Thoracic aorta (tissue), 2 donors: ENCODE measurements at regions not wholly inside any gene's neighbourhood (a gene's known extent, or its start where the extent isn't known, plus 50 kb on each side); places are given as distances from the start of the nearest gene placed in this dataset.

Experiments used
- ATAC-seq: fragments of 150-250 bp; one replicate; pipeline ENCODE4 v1.8.0; 2017; ENCODE audit warnings: low read depth; ENCODE audit not compliant: insufficient number of reproducible peaks, low FRiP score
- DNase-seq: peaks from one replicate; pipeline ENCODE4 v3.0.0-alpha.2; 2020; ENCODE audit warnings: low spot score
- H3K27ac ChIP-seq, 2 donors: fragments of 200-600 bp; sonication (generic); 1 replicate in 1 of 2; 2 replicates in 1 of 2; pipeline ENCODE4 v1.5.1; 2016; ENCODE audit warnings: mild to moderate bottlenecking in 2 of 2, moderate library complexity in 2 of 2
- H3K27me3 ChIP-seq: fragments of 200-600 bp; sonication (generic); replicated peaks from 2 replicates; pipeline ENCODE4 v1.6.0; 2016; ENCODE audit warnings: mild to moderate bottlenecking; ENCODE audit not compliant: insufficient read depth
- H3K36me3 ChIP-seq: fragments of 200-600 bp; sonication (generic); one replicate; pipeline ENCODE4 v1.5.1; 2016
- H3K4me1 ChIP-seq, 2 donors: fragments of 200-600 bp; sonication (generic); 1 replicate in 1 of 2; 2 replicates in 1 of 2; pipeline versions ENCODE4 v1.5.1 to v1.6.0; 2016; ENCODE audit warnings: low read depth in 2 of 2, mild to moderate bottlenecking in 1 of 2; ENCODE audit not compliant: control insufficient read depth in 1 of 2
- H3K4me3 ChIP-seq: fragments of 200-600 bp; sonication (generic); 2 replicates; pipeline ENCODE4 v1.5.1; 2016; ENCODE audit warnings: mild to moderate bottlenecking
- H3K9me3 ChIP-seq: fragments of 200-600 bp; sonication (generic); 2 replicates; pipeline ENCODE4 v1.5.1; 2016
- TF ChIP-seq, protein P1 (sequence below): fragments of 200-600 bp; sonication (generic); IDR thresholded peaks from one replicate; pipeline ENCODE4 v1.5.1; 2019; ENCODE audit warnings: antibody characterized with exemption

DNA sequence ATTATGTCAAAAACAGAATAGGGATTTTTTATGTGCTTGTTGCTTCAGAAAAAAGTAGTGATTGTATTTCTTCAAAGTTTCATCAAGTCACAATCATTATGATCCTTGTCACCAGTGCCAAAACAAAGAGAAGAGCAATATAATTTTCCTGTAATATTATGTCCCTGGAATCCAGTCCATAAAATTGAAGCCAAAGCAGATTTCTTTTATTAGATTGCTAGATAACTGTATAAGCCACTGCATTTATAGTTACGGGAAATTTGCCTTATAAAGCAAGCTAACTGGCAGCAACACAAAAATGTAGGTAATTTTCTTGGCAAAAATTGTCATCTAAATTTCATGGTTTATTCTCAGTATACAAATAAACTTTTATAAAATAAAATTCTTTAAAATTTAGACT lies 296.1 kb upstream of the ANKRD50 start:
- Histone ChIP-seq H3K4me3 (no peak overlapping the region), H3K36me3 (no peaks in the 10 kb centered on the region), H3K4me1 (no peaks in the 10 kb centered on the region), H3K27me3 (no peaks in the 10 kb centered on the region), H3K27ac (no peak overlapping the region), H3K9me3 (no peaks in the 10 kb centered on the region)
- ATAC-seq (no peak), DNase-seq (no peak)
- TF ChIP-seq, protein P1, sequence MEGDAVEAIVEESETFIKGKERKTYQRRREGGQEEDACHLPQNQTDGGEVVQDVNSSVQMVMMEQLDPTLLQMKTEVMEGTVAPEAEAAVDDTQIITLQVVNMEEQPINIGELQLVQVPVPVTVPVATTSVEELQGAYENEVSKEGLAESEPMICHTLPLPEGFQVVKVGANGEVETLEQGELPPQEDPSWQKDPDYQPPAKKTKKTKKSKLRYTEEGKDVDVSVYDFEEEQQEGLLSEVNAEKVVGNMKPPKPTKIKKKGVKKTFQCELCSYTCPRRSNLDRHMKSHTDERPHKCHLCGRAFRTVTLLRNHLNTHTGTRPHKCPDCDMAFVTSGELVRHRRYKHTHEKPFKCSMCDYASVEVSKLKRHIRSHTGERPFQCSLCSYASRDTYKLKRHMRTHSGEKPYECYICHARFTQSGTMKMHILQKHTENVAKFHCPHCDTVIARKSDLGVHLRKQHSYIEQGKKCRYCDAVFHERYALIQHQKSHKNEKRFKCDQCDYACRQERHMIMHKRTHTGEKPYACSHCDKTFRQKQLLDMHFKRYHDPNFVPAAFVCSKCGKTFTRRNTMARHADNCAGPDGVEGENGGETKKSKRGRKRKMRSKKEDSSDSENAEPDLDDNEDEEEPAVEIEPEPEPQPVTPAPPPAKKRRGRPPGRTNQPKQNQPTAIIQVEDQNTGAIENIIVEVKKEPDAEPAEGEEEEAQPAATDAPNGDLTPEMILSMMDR, result no peak

DNA sequence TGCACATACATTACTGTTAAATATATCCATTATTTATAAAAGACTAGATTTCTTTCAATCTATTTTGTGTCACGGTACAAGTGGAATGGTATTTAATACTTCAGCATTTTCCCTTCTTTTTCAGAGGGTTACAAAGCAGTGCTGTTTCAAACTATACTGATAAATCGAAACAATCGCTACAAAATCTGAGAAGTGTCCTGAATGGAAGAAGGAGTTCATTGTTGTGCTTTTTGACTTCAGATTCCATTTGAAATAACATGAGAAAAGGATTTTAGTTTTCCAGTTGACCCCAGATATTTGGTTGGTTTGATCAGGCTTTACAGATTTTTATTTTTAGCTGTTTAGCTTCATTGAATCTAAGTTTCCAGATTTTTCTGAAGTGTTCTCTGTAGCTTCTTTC lies 292.1 kb upstream of the ANKRD50 start:
- Histone ChIP-seq H3K4me3 (no peak overlapping the region), H3K9me3 (no peaks in the 10 kb centered on the region), H3K27me3 (no peaks in the 10 kb centered on the region), H3K27ac (no peak overlapping the region), H3K36me3 (no peaks in the 10 kb centered on the region), H3K4me1 (no peaks in the 10 kb centered on the region)
- ATAC-seq (no peak), DNase-seq (no peak)
- TF ChIP-seq, protein P1, result no peak

DNA sequence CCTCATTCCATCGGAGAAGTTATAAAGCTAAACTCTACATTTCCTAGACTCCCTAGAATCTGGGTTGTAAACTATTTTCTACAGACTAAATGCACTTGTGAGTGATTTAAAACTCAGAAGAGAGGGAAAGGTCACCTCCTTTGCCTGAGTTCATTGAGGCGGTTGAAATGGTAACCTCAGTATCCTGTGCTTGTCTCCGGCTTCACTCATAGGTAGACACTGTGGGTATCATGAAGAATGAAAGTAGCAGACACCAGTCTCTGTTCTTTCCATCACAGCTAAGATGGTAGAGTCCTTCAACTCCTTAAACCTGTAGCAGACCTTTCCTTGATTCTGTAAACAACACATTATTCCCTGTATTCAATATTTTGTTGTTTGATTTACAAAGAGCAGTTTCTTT lies 291.3 kb upstream of the ANKRD50 start:
- no peak for DNase-seq
- Histone ChIP-seq H3K27ac (no peak overlapping the region), H3K27me3 (no peaks in the 10 kb centered on the region), H3K36me3 (no peaks in the 10 kb centered on the region), H3K4me3 (no peak overlapping the region), H3K9me3 (no peaks in the 10 kb centered on the region), H3K4me1 (no peaks in the 10 kb centered on the region)
- TF ChIP-seq, protein P1, result no peak
- ATAC-seq, result no peak

DNA sequence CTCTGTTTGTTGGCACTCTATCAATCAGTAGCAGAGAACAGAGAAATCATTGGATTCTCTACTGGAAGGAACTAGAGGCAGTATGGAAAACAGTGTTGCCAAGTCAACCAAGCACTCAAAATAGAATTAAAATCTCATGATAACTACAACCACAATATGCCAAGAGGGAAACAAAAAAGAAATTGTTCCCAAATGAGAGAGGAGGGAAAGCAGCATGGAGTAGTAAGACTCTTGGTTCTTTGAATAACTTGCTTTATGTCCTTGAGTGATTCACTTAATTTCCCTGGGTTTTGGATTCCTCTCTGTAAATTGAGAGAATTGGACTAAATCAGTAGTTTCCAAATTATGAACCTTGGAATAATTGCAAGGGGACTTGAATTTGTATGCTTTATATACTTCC lies 285.5 kb upstream of the ANKRD50 start:
- TF ChIP-seq, protein P1, result no peak
- Histone ChIP-seq H3K4me3 (no peak overlapping the region), H3K9me3 (no peaks in the 10 kb centered on the region), H3K27me3 (no peaks in the 10 kb centered on the region), H3K36me3 (no peaks in the 10 kb centered on the region), H3K4me1 (no peaks in the 10 kb centered on the region), H3K27ac (no peak overlapping the region)
- no peak for DNase-seq
- ATAC-seq, result no peak

DNA sequence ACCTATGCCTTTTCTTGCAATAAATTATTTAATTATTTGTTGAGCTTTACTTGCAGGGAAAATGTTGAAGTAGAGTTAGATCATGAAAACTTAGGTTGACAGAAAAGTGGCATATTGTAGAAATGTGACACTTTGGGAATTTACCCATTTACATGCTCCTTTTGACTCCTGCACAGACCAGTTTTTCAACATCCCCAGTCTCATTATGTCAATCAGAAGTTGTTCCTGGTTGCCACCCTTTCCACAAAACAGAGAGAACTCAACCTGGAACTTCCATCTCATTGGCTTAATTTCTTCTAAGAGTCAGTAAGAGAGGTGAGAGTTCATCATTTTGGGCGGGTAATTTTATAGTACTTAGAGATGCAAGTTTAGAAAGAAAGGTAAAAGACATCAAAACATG lies 284.6 kb upstream of the ANKRD50 start:
- ATAC-seq, result no peak
- no peak overlapping the region for H3K27ac ChIP-seq
- TF ChIP-seq, protein P1, result no peak
- no peaks in the 10 kb centered on the region for H3K9me3 ChIP-seq
- H3K36me3 ChIP-seq, result no peaks in the 10 kb centered on the region
- H3K4me1 ChIP-seq, result no peaks in the 10 kb centered on the region
- no peak overlapping the region for H3K4me3 ChIP-seq
- no peak for DNase-seq
- no peaks in the 10 kb centered on the region for H3K27me3 ChIP-seq
